ENCODE measurements at regions not wholly inside any gene's neighbourhood (a gene's known extent, or its start where the extent isn't known, plus 50 kb on each side); places are given as distances from the start of the nearest gene placed in this dataset.

DNA sequence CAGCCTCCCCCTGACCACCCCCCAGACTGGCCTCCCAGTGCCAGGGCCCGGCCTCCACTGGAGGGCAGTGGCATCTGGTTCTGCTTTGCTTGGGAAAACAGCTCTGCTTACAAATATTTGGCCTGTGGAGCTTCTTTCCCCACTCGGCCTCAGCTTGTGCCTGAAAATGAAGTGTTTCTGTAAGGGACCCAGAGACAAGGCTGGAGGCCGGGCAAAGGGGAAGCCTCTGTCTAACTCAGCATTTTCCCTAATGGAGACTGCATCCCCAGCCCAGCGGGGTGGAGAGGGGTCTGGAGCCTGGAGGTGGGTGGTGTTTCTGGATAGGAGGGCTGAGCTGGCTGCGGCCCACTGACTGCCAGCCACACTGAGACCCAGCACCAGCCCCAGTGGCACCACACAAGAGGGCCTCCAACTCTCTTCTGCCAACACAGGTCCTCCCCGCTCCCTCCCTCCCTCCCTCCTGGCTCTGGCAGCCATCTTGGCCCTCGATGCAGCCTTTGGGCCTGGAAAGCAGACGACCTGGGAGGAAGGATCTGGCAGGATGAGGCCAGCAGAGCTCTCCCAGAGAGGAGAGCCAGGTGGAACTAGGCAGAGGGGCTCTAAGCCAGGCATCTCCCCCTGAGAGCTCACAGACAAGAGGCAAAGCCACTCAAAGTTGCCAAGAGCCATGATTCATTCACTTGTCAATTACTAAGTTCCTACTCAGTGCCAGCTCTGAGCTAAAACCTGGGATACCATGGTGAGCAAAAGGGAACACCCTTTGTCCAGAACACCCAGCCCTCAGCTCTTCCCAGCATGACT, 77.1 kb upstream of the CD82 start:
- TF ChIP-seq, protein P1, sequence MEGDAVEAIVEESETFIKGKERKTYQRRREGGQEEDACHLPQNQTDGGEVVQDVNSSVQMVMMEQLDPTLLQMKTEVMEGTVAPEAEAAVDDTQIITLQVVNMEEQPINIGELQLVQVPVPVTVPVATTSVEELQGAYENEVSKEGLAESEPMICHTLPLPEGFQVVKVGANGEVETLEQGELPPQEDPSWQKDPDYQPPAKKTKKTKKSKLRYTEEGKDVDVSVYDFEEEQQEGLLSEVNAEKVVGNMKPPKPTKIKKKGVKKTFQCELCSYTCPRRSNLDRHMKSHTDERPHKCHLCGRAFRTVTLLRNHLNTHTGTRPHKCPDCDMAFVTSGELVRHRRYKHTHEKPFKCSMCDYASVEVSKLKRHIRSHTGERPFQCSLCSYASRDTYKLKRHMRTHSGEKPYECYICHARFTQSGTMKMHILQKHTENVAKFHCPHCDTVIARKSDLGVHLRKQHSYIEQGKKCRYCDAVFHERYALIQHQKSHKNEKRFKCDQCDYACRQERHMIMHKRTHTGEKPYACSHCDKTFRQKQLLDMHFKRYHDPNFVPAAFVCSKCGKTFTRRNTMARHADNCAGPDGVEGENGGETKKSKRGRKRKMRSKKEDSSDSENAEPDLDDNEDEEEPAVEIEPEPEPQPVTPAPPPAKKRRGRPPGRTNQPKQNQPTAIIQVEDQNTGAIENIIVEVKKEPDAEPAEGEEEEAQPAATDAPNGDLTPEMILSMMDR (IDR thresholded peaks at IDR 0.05; ENCODE audit: low read length, missing control alignments): no peak
- no peak for DNase-seq (ENCODE audit: low read depth)
- H3K4me3 ChIP-seq (replicated peaks; ENCODE audit: low read depth, low read length): no peak overlapping the region

DNA sequence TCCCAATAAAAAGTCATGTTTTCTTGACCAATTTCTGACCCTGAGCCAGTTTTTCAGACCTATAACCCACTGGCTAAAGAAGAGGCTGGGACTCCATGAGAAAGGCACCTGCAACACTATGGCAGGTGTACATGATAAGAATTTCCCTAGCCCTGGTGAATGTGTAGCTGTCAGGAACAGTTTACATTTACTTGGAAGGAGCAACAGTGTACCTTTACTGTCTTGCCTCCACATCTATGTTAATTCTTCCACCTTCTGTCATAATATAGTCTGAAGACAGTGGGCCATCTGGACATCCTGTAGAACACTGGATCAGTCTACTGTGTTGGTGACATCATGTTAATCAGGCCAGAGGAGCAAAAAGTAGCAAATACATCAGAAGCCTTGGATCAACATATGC, 72.1 kb upstream of the CD82 start:
- no peak for DNase-seq (ENCODE audit: low read depth)
- TF ChIP-seq, protein P1 (IDR thresholded peaks at IDR 0.05; ENCODE audit: low read length, missing control alignments): no peak
- no peak overlapping the region for H3K4me3 ChIP-seq (replicated peaks; ENCODE audit: low read depth, low read length)

DNA sequence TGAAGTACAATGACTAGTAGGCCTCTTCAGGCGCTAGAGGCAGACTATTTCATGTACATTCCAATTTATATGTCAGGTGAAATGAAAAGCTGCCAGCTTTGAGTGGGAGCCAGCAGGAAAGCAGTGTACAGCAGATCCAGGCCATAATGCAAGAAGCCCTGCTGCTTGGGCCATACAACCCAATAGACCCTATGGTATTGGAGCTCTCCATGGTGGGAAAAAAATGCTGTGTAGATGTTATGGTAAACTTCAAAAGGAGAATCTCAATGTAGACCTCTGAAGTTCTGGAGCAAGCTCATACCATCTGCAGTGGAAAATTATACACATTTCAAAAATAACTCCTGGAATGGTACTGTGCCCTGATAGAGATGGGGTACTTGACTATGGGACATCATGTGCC, 71.5 kb upstream of the CD82 start:
- no peak overlapping the region for H3K4me3 ChIP-seq (replicated peaks; ENCODE audit: low read depth, low read length)
- TF ChIP-seq, protein P1 (IDR thresholded peaks at IDR 0.05; ENCODE audit: low read length, missing control alignments): no peak
- no peak for DNase-seq (ENCODE audit: low read depth)

DNA sequence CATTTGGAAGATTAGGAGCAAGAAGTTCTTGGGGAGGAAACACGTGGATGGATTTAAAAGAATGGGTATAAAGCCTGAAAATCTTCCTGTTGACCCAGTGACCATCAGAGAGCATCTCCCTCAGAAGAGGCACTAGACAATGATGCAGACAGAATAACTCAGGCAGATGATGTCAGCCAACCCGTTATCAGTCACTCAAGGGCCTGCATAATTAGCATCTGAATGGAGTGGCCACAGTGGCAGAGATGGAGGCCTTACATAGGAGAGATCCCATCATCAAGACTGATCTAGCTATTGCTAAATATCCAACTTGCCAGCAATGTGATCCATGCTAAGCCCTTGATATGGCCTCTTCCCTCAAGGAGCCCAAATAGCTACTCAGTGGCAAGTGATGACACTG, 70.7 kb upstream of the CD82 start:
- H3K4me3 ChIP-seq (replicated peaks; ENCODE audit: low read depth, low read length): no peak overlapping the region
- DNase-seq (ENCODE audit: low read depth): no peak
- TF ChIP-seq, protein P1 (IDR thresholded peaks at IDR 0.05; ENCODE audit: low read length, missing control alignments): no peak

DNA sequence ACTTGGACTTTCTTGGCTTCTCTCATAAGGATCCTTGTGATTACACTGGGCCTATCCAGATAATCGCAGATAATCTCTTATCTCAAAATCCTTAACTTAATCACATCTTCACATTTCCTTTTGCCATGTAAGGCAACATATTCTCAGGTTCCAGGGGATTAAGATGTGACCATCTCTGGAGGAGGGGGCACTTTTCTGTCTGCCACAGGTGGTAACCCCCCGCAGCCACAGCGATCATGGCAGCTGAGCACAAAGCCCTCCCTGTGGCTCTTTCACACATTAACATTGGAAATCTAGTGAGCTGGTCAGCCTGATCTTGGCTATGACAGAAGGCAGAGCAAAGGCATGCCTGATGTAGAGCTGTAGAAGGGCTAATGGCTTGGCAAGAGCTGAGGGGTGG, 69.1 kb upstream of the CD82 start:
- TF ChIP-seq, protein P1 (IDR thresholded peaks at IDR 0.05; ENCODE audit: low read length, missing control alignments): no peak
- no peak for DNase-seq (ENCODE audit: low read depth)
- no peak overlapping the region for H3K4me3 ChIP-seq (replicated peaks; ENCODE audit: low read depth, low read length)

DNA sequence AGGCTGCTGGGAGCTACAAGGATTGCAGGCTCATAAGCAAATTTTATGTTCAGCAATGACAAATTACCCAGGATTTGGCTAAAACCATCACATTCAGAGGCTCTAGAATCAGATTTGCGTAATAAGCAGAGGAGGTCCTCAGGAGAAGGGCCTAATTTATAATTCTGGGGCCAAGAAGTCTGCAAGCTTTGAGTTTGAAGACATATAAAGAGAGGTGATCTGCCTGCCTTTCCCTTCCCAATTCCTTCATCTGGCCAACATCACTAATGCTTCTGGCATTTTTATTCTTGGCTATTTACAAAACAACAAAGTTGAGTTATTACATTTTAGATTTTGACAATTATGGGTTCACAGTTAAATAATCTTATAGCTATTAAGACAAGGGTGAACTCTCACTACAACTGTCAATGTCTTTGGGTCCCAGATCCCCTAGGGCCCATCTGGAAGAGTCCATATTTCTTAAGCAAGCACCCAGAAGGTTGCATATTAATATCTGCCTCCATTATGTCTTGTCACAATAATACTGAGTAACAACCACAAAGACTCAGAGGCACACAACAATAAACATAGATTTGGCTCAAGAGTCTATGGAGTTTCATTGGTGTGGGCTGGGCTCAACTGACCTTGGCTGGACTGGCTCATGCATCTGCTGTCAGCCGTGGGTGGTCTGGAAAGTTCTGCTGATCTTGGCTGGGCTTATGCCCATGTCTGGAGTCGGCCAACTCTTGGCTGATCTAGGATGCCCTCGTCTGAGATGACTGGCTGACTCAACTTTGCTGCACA, 67.2 kb upstream of the CD82 start:
- H3K4me3 ChIP-seq (replicated peaks; ENCODE audit: low read depth, low read length): no peak overlapping the region
- TF ChIP-seq, protein P1 (IDR thresholded peaks at IDR 0.05; ENCODE audit: low read length, missing control alignments): no peak
- no peak for DNase-seq (ENCODE audit: low read depth)
